Kidney epithelial cell (primary cell): ENCODE measurements at regions not wholly inside any gene's neighbourhood (a gene's known extent, or its start where the extent isn't known, plus 50 kb on each side); places are given as distances from the start of the nearest gene placed in this dataset.

Experiments
- DNase-seq: peaks from one replicate; pipeline ENCODE4 v3.0.0-alpha.2; 2010; ENCODE audit warnings: low read depth
- H3K27me3 ChIP-seq: 2 replicates; pipeline ENCODE4 v1.6.0; 2011; ENCODE audit warnings: low read length; ENCODE audit not compliant: control insufficient read depth, insufficient read depth
- H3K36me3 ChIP-seq: 2 replicates; pipeline ENCODE4 v1.5.1; 2011; ENCODE audit warnings: low read length; ENCODE audit not compliant: control insufficient read depth, insufficient read depth
- H3K4me3 ChIP-seq: 2 replicates; pipeline ENCODE4 v1.5.1; 2011; ENCODE audit warnings: low read depth, mild to moderate bottlenecking, control low read depth, low read length
- CTCF ChIP-seq: IDR thresholded peaks from 2 replicates; pipeline ENCODE4 v1.5.1; 2011; ENCODE audit warnings: mild to moderate bottlenecking, moderate library complexity, low read length, control low read depth, inconsistent platforms; ENCODE audit not compliant: insufficient read depth, poor library complexity, severe bottlenecking

GRCh38 chr4:142917678-142918077 is 71.6 kb upstream of the INPP4B start:
- Histone ChIP-seq H3K4me3 (no peak overlapping the region), H3K27me3 (no peaks in the 10 kb centered on the region)
- no peak for TF ChIP-seq CTCF

GRCh38 chr4:142922720-142923119 is 76.6 kb upstream of the INPP4B start:
- no peaks in the 10 kb centered on the region for H3K36me3 ChIP-seq
- DNase-seq = no peak
- no peak overlapping the region for H3K4me3 ChIP-seq
- no peaks in the 10 kb centered on the region for H3K27me3 ChIP-seq
- TF ChIP-seq CTCF = no peak

More at GRCh38 chr4:142917678-142918077, 71.6 kb upstream of the INPP4B start:
- H3K36me3 ChIP-seq = no peaks in the 10 kb centered on the region
- no peak for DNase-seq

GRCh38 chr4:142923619-142924018 is 77.5 kb upstream of the INPP4B start:
- no peak for DNase-seq
- Histone ChIP-seq H3K36me3 (no peaks in the 10 kb centered on the region), H3K4me3 (no peak overlapping the region), H3K27me3 (no peaks in the 10 kb centered on the region)
- no peak for TF ChIP-seq CTCF

- no peaks in the 10 kb centered on the region for H3K36me3 ChIP-seq
- DNase-seq = no peak
- no peak for TF ChIP-seq CTCF
- H3K4me3 ChIP-seq = no peak overlapping the region
- H3K27me3 ChIP-seq = no peaks in the 10 kb centered on the region
These were observed 79.1 kb upstream of the INPP4B start for GRCh38 chr4:142925161-142925560.

- Histone ChIP-seq H3K36me3 (no peaks in the 10 kb centered on the region), H3K4me3 (no peak overlapping the region), H3K27me3 (no peaks in the 10 kb centered on the region)
- no peak for TF ChIP-seq CTCF
- DNase-seq = no peak
These were observed 81.6 kb upstream of the INPP4B start for GRCh38 chr4:142927721-142928120.

GRCh38 chr4:142929526-142929925 is 83.4 kb upstream of the INPP4B start:
- H3K4me3 ChIP-seq = no peak overlapping the region
- H3K36me3 ChIP-seq = no peaks in the 10 kb centered on the region
- no peak for TF ChIP-seq CTCF
- no peak for DNase-seq
- no peaks in the 10 kb centered on the region for H3K27me3 ChIP-seq
